OCI-LY3 (cell line): ENCODE measurements at regions not wholly inside any gene's neighbourhood (a gene's known extent, or its start where the extent isn't known, plus 50 kb on each side); places are given as distances from the start of the nearest gene placed in this dataset.

Experiments used
- H2AFZ ChIP-seq: fragments of 200-600, 300-600 bp; shearing (Covaris generic); 2 replicates; pipeline ENCODE4 v1.6.0; 2014; ENCODE audit warnings: antibody characterized with exemption, low read depth, low read length
- H3K27ac ChIP-seq: fragments of 200-600, 300-600 bp; sonication (generic); 2 replicates; pipeline ENCODE4 v1.5.1; 2014; ENCODE audit warnings: mild to moderate bottlenecking, low read length, moderate library complexity, mixed read lengths
- H3K27me3 ChIP-seq: fragments of 200-600, 300-600 bp; sonication (generic); 2 replicates; pipeline ENCODE4 v1.6.1; 2014; ENCODE audit warnings: low read depth, low read length, mixed read lengths
- H3K36me3 ChIP-seq: fragments of 200-600, 300-600 bp; sonication (generic); replicated peaks from 2 replicates; pipeline ENCODE3; 2014; ENCODE audit warnings: low read depth, low read length, mixed read lengths
- H3K4me1 ChIP-seq: fragments of 300-600, 200-600 bp; sonication (generic); 2 replicates; pipeline ENCODE4 v1.6.1; 2014; ENCODE audit warnings: low read length, mixed read lengths
- H3K4me2 ChIP-seq: fragments of 200-600, 300-600 bp; sonication (generic); 2 replicates; pipeline ENCODE4 v1.6.1; 2014; ENCODE audit warnings: low read length, mixed read lengths
- H3K4me3 ChIP-seq: fragments of 300-600, 200-600 bp; sonication (generic); 2 replicates; pipeline ENCODE4 v1.5.1; 2014; ENCODE audit warnings: antibody characterized with exemption, mild to moderate bottlenecking, low read length, moderate library complexity
- H3K79me2 ChIP-seq: fragments of 300-600, 200-600 bp; shearing (Covaris generic); 2 replicates; pipeline ENCODE4 v1.6.1; 2014; ENCODE audit warnings: mild to moderate bottlenecking, low read length, mixed read lengths
- H3K9ac ChIP-seq: fragments of 300-600, 200-600 bp; shearing (Covaris generic); 2 replicates; pipeline ENCODE4 v1.6.0; 2014; ENCODE audit warnings: mild to moderate bottlenecking, low read length, moderate library complexity
- H3K9me3 ChIP-seq: fragments of 200-600, 300-600 bp; shearing (Covaris generic); 2 replicates; pipeline ENCODE4 v1.6.1; 2014; ENCODE audit warnings: low read length, mixed read lengths; ENCODE audit not compliant: insufficient read depth
- H4K20me1 ChIP-seq: fragments of 200-600, 300-600 bp; sonication (generic); 2 replicates; pipeline ENCODE4 v1.6.1; 2016; ENCODE audit warnings: low read length, mixed read lengths; ENCODE audit not compliant: insufficient read depth
- EZH2phosphoT487 ChIP-seq: fragments of 200-600 bp; shearing (Covaris generic); IDR thresholded peaks from 2 replicates; pipeline ENCODE4 v1.6.1; 2018; ENCODE audit warnings: antibody characterized with exemption, mixed run types, low read depth
- TF ChIP-seq, protein P1 (sequence below): fragments of 200-600, 300-600 bp; sonication (generic); IDR thresholded peaks from 2 replicates; pipeline ENCODE4 v1.5.1; 2014; ENCODE audit warnings: antibody characterized with exemption, low read length, low read depth

DNA sequence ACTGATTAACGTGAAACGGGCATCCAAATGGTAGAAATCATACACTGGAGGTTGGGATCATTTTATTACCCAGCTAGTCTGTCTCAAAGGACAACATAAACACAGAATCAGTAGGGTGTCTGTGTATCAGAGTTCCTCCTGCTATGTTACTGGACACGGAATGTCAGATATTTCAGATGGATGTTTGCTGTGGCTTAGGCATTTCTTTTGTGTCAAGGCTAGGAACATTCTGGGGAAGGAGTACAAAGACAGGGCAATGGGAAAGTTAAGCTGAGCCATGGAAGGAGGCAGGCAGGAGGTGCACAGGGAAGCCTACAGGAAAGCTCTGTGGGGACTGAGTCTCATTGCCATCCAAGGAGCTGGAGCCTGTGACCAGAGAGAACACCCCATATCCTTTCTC is 254.6 kb downstream of the C12orf75 start:
- H3K4me3 ChIP-seq = no peak overlapping the region
- H3K36me3 ChIP-seq = no peaks in the 10 kb centered on the region
- no peak overlapping the region for H2AFZ ChIP-seq
- no peaks in the 10 kb centered on the region for H3K4me1 ChIP-seq
- H4K20me1 ChIP-seq = no peaks in the 10 kb centered on the region
- TF ChIP-seq, protein P1, sequence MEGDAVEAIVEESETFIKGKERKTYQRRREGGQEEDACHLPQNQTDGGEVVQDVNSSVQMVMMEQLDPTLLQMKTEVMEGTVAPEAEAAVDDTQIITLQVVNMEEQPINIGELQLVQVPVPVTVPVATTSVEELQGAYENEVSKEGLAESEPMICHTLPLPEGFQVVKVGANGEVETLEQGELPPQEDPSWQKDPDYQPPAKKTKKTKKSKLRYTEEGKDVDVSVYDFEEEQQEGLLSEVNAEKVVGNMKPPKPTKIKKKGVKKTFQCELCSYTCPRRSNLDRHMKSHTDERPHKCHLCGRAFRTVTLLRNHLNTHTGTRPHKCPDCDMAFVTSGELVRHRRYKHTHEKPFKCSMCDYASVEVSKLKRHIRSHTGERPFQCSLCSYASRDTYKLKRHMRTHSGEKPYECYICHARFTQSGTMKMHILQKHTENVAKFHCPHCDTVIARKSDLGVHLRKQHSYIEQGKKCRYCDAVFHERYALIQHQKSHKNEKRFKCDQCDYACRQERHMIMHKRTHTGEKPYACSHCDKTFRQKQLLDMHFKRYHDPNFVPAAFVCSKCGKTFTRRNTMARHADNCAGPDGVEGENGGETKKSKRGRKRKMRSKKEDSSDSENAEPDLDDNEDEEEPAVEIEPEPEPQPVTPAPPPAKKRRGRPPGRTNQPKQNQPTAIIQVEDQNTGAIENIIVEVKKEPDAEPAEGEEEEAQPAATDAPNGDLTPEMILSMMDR = no peak
- no peak for TF ChIP-seq EZH2phosphoT487
- 0 out of 2 replicates have a peak, but pooled peaks cover 2% of the 10 kb centered on the region for H3K27me3 ChIP-seq
- no peak overlapping the region for H3K27ac ChIP-seq
- no peak overlapping the region for H3K9ac ChIP-seq
- H3K9me3 ChIP-seq = no peaks in the 10 kb centered on the region
- no peaks in the 10 kb centered on the region for H3K79me2 ChIP-seq
- no peak overlapping the region for H3K4me2 ChIP-seq

DNA sequence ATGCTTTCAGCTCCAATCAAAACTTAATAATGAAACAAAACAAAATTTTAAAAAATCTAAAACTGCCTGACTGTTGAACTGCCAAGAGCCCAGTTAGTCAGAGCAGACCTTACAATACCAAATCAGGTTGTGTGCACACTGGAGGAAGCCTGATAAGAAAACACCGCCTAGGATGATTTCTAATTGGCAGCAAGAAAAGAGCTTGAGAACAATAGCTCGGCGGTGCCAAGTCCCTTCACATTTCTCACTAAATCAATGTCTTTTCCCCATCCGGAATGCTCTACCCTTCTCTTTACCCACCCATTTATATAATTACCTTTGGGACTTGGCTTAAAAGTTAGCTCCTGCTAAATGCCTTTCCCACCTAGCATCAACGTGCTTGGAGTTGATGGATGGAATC is 256.7 kb downstream of the C12orf75 start:
- Histone ChIP-seq H2AFZ (no peak overlapping the region), H3K9ac (no peak overlapping the region), H3K4me1 (no peaks in the 10 kb centered on the region), H3K9me3 (no peaks in the 10 kb centered on the region), H3K27ac (no peak overlapping the region), H3K4me2 (no peak overlapping the region), H3K4me3 (no peak overlapping the region), H3K27me3 (0 out of 2 replicates have a peak, but pooled peaks cover 2% of the 10 kb centered on the region), H4K20me1 (no peaks in the 10 kb centered on the region), H3K79me2 (no peaks in the 10 kb centered on the region), H3K36me3 (no peaks in the 10 kb centered on the region)
- TF ChIP-seq, protein P1 = no peak
- no peak for TF ChIP-seq EZH2phosphoT487

DNA sequence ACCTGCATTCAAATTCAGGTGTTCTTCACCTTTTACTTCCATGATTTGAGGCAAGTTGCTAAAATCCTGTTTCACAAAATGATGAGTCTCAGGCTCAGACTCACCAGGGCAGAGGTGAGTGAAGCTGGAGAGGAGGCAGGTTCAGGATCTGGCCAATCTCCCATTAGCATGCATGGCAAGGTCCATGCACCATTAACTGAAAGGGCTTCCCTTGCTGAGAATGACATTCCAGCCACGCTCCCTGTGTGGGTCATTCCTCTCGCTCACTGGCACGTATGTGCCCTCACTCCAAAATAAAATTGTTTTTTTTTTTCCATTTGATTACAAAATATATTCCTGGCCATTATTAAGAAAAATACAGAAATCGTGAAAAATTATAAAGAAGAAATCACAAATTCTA is 257.6 kb downstream of the C12orf75 start:
- no peaks in the 10 kb centered on the region for H3K4me1 ChIP-seq
- H4K20me1 ChIP-seq = no peaks in the 10 kb centered on the region
- H3K4me3 ChIP-seq = no peak overlapping the region
- H3K27me3 ChIP-seq = 0 out of 2 replicates have a peak, but pooled peaks cover 2% of the 10 kb centered on the region
- no peak overlapping the region for H3K4me2 ChIP-seq
- H3K9me3 ChIP-seq = no peaks in the 10 kb centered on the region
- no peak overlapping the region for H3K9ac ChIP-seq
- H3K36me3 ChIP-seq = no peaks in the 10 kb centered on the region
- H3K27ac ChIP-seq = no peak overlapping the region
- no peaks in the 10 kb centered on the region for H3K79me2 ChIP-seq
- TF ChIP-seq, protein P1 = no peak
- TF ChIP-seq EZH2phosphoT487 = no peak
- no peak overlapping the region for H2AFZ ChIP-seq

DNA sequence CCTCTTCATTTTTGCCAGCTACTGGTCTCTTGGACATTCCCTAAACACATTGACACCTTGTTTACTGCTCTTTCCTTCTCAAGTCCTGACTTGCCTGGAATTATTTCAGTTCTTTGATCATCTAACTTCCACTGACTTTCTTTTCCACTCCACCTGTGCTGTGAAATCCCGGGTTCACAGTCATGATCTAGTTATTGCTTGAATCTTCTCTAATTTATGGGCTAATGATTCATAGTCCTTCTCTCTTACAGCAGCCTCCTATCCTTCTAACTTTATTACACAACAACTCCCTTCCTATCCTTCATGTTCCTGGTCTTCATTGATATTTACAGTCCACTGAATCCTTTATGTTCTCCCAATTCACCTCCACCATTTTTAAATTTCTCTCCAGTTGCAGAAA is 260.1 kb downstream of the C12orf75 start:
- Histone ChIP-seq H3K4me2 (no peak overlapping the region), H2AFZ (no peak overlapping the region), H3K79me2 (no peaks in the 10 kb centered on the region), H3K4me1 (no peaks in the 10 kb centered on the region), H3K4me3 (no peak overlapping the region), H3K27ac (no peak overlapping the region), H4K20me1 (no peaks in the 10 kb centered on the region), H3K36me3 (no peaks in the 10 kb centered on the region), H3K9me3 (no peaks in the 10 kb centered on the region), H3K9ac (no peak overlapping the region), H3K27me3 (0 out of 2 replicates have a peak, but pooled peaks cover 2% of the 10 kb centered on the region)
- TF ChIP-seq EZH2phosphoT487 = no peak
- TF ChIP-seq, protein P1 = no peak
